Activated CD4-positive, alpha-beta memory T cell treated with anti-CD3 and anti-CD28 coated beads for 36 hours (primary cell): ENCODE measurements at regions not wholly inside any gene's neighbourhood (a gene's known extent, or its start where the extent isn't known, plus 50 kb on each side); places are given as distances from the start of the nearest gene placed in this dataset.

Experiments
- CTCF ChIA-PET: fragments of 350-600 bp; sonication (Branson Sonifier 250); formaldehyde crosslinking; loops from one replicate; lab custom pipeline; 2021; ENCODE audit warnings: antibody characterized with exemption, inconsistent platforms; lab: Charles Lee
- POLR2A ChIA-PET: fragments of 350-600 bp; sonication (Branson Sonifier 250); formaldehyde crosslinking; loops from one replicate; lab custom pipeline; 2021; ENCODE audit warnings: antibody characterized with exemption; lab: Charles Lee
- DNase-seq: peaks from one replicate; pipeline ENCODE4 v3.0.0-alpha.2; 2020
- H3K27ac Mint-ChIP-seq: one replicate; pipeline ENCODE4 v1.8.0; 2021; ENCODE audit warnings: mixed read lengths
- H3K27me3 Mint-ChIP-seq: one replicate; pipeline ENCODE4 v1.8.0; 2021; ENCODE audit warnings: mixed read lengths
- H3K36me3 Mint-ChIP-seq: one replicate; pipeline ENCODE4 v1.8.0; 2021; ENCODE audit warnings: mixed read lengths
- H3K4me1 Mint-ChIP-seq: one replicate; pipeline ENCODE4 v1.8.0; 2021; ENCODE audit warnings: low read depth, mixed read lengths
- H3K4me3 Mint-ChIP-seq: one replicate; pipeline ENCODE4 v1.8.0; 2021; ENCODE audit warnings: mild to moderate bottlenecking, mixed read lengths
- H3K9me3 Mint-ChIP-seq: one replicate; pipeline ENCODE4 v1.8.0; 2021; ENCODE audit warnings: mixed read lengths
- intact Hi-C: fragments of 100-400 bp; cut with micrococcal nuclease; formaldehyde crosslinking; loops from one replicate; pipeline ENCODE4 v1.15.1; 2023

- Mint-ChIP-seq H3K27ac (no peak overlapping the region), H3K36me3 (no peaks in the 10 kb centered on the region)
- intact Hi-C loops = no loop called here
Measured at GRCh38 chr20:9981829-9982228, 53.0 kb upstream of the ANKEF1 start.

GRCh38 chr20:9978397-9979004 lies 56.3 kb upstream of the ANKEF1 start:
- no peak overlapping the region for H3K27ac Mint-ChIP-seq
- ChIA-PET POLR2A (no interaction called here), CTCF (interaction anchor here (0.5 to 5.3 kb wide), 31 partner anchors 9 to 1121 kb away, joined by 3 to 80 read pairs (median 4); partner anchors contain the start of gene SLX4IP)
- peaks cover 2% of the 10 kb centered on the region for H3K27me3 Mint-ChIP-seq
- no peaks in the 10 kb centered on the region for H3K9me3 Mint-ChIP-seq
- no peaks in the 10 kb centered on the region for H3K36me3 Mint-ChIP-seq
- peak; percentile 27 for DNase-seq
- H3K4me1 Mint-ChIP-seq = peaks cover 5% of the 10 kb centered on the region
- H3K4me3 Mint-ChIP-seq = no peak overlapping the region
- intact Hi-C loops = loop anchor here (1.0 to 10.0 kb wide), 7 partner anchors 112 to 1566 kb away; no protein-coding TSS in a partner anchor

More at GRCh38 chr20:9981829-9982228, 53.0 kb upstream of the ANKEF1 start:
- no peaks in the 10 kb centered on the region for H3K27me3 Mint-ChIP-seq
- ChIA-PET CTCF (interaction anchor here (6.6 kb wide), 1 partner anchor 109 kb away, joined by 45 read pairs; no protein-coding TSS in a partner anchor), POLR2A (no interaction called here)
- H3K4me3 Mint-ChIP-seq = no peak overlapping the region
- H3K4me1 Mint-ChIP-seq = peaks cover 5% of the 10 kb centered on the region
- DNase-seq = no peak
- H3K9me3 Mint-ChIP-seq = no peaks in the 10 kb centered on the region

- DNase-seq = no peak
- CTCF ChIA-PET = interaction anchor here (0.5 to 5.3 kb wide), 26 partner anchors 8 to 1120 kb away, joined by 3 to 80 read pairs (median 4); partner anchors contain the start of gene SLX4IP
- H3K36me3 Mint-ChIP-seq = no peaks in the 10 kb centered on the region
- no peaks in the 10 kb centered on the region for H3K9me3 Mint-ChIP-seq
- peaks cover 2% of the 10 kb centered on the region for H3K27me3 Mint-ChIP-seq
- no peak overlapping the region for H3K27ac Mint-ChIP-seq
- POLR2A ChIA-PET = no interaction called here
- intact Hi-C loops = loop anchor here (1.0 to 10.0 kb wide), 7 partner anchors 113 to 1567 kb away; no protein-coding TSS in a partner anchor
- no peak overlapping the region for H3K4me3 Mint-ChIP-seq
- H3K4me1 Mint-ChIP-seq = peaks cover 5% of the 10 kb centered on the region
Measured at GRCh38 chr20:9977629-9978028, 57.2 kb upstream of the ANKEF1 start.

- POLR2A ChIA-PET = no interaction called here
- Mint-ChIP-seq H3K4me1 (peaks cover 5% of the 10 kb centered on the region), H3K9me3 (no peaks in the 10 kb centered on the region), H3K27ac (no peak overlapping the region), H3K36me3 (no peaks in the 10 kb centered on the region), H3K27me3 (peaks cover 4% of the 10 kb centered on the region), H3K4me3 (no peak overlapping the region)
- no peak for DNase-seq
- intact Hi-C loops = loop anchor here (10.0 kb wide), 1 partner anchor 1570 kb away; no protein-coding TSS in a partner anchor
- CTCF ChIA-PET = interaction anchor here (1.0 to 1.1 kb wide), 2 partner anchors 116 to 452 kb away, joined by 3 to 4 read pairs; no protein-coding TSS in a partner anchor
Measured at GRCh38 chr20:9974324-9974723, 60.5 kb upstream of the ANKEF1 start.

- intact Hi-C loops = loop anchor here (10.0 kb wide), 1 partner anchor 1573 kb away; no protein-coding TSS in a partner anchor
- H3K4me1 Mint-ChIP-seq = no peaks in the 10 kb centered on the region
- peaks cover 4% of the 10 kb centered on the region for H3K27me3 Mint-ChIP-seq
- no peaks in the 10 kb centered on the region for H3K36me3 Mint-ChIP-seq
- H3K4me3 Mint-ChIP-seq = no peak overlapping the region
- ChIA-PET POLR2A (no interaction called here), CTCF (interaction anchor here (0.9 to 1.2 kb wide), 2 partner anchors 10 to 118 kb away, joined by 3 read pairs; no protein-coding TSS in a partner anchor)
- no peaks in the 10 kb centered on the region for H3K9me3 Mint-ChIP-seq
- H3K27ac Mint-ChIP-seq = no peak overlapping the region
- no peak for DNase-seq
Measured at GRCh38 chr20:9971746-9972145, 63.0 kb upstream of the ANKEF1 start.

GRCh38 chr20:9969626-9970025 lies 65.2 kb upstream of the ANKEF1 start:
- ChIA-PET POLR2A (no interaction called here), CTCF (interaction anchor here (0.8 to 1.1 kb wide), 2 partner anchors 9 to 121 kb away, joined by 3 read pairs; no protein-coding TSS in a partner anchor)
- DNase-seq = no peak
- intact Hi-C loops = loop anchor here (10.0 kb wide), 1 partner anchor 1575 kb away; no protein-coding TSS in a partner anchor
- Mint-ChIP-seq H3K9me3 (no peaks in the 10 kb centered on the region), H3K4me1 (no peaks in the 10 kb centered on the region), H3K4me3 (no peak overlapping the region), H3K36me3 (no peaks in the 10 kb centered on the region), H3K27ac (no peak overlapping the region), H3K27me3 (peaks cover 8% of the 10 kb centered on the region)

GRCh38 chr20:9968015-9968414 lies 66.8 kb upstream of the ANKEF1 start:
- peaks cover 8% of the 10 kb centered on the region for H3K27me3 Mint-ChIP-seq
- DNase-seq = no peak
- H3K4me3 Mint-ChIP-seq = no peak overlapping the region
- POLR2A ChIA-PET = no interaction called here
- H3K36me3 Mint-ChIP-seq = no peaks in the 10 kb centered on the region
- H3K9me3 Mint-ChIP-seq = no peaks in the 10 kb centered on the region
- no peak overlapping the region for H3K27ac Mint-ChIP-seq
- intact Hi-C loops = no loop called here
- H3K4me1 Mint-ChIP-seq = no peaks in the 10 kb centered on the region
- CTCF ChIA-PET = interaction anchor here (1.7 kb wide), 1 partner anchor 10 kb away, joined by 9 read pairs; no protein-coding TSS in a partner anchor

GRCh38 chr20:9966966-9967365 lies 67.8 kb upstream of the ANKEF1 start:
- ChIA-PET CTCF (no interaction called here), POLR2A (no interaction called here)
- Mint-ChIP-seq H3K27ac (no peak overlapping the region), H3K9me3 (no peaks in the 10 kb centered on the region), H3K36me3 (no peaks in the 10 kb centered on the region), H3K4me3 (no peak overlapping the region), H3K27me3 (peaks cover 8% of the 10 kb centered on the region), H3K4me1 (no peaks in the 10 kb centered on the region)
- intact Hi-C loops = no loop called here
- no peak for DNase-seq

- CTCF ChIA-PET = no interaction called here
- intact Hi-C loops = no loop called here
- no peaks in the 10 kb centered on the region for H3K4me1 Mint-ChIP-seq
- H3K36me3 Mint-ChIP-seq = no peaks in the 10 kb centered on the region
- H3K27me3 Mint-ChIP-seq = peaks cover 10% of the 10 kb centered on the region
- POLR2A ChIA-PET = no interaction called here
- H3K4me3 Mint-ChIP-seq = no peak overlapping the region
- no peaks in the 10 kb centered on the region for H3K9me3 Mint-ChIP-seq
- H3K27ac Mint-ChIP-seq = no peak overlapping the region
- no peak for DNase-seq
Measured at GRCh38 chr20:9963029-9963428, 71.8 kb upstream of the ANKEF1 start.

GRCh38 chr20:9958693-9959092 lies 76.1 kb upstream of the ANKEF1 start:
- Mint-ChIP-seq H3K27ac (no peak overlapping the region), H3K9me3 (no peaks in the 10 kb centered on the region), H3K4me3 (no peak overlapping the region), H3K4me1 (no peaks in the 10 kb centered on the region), H3K36me3 (no peaks in the 10 kb centered on the region), H3K27me3 (peaks cover 7% of the 10 kb centered on the region)
- CTCF ChIA-PET = no interaction called here
- intact Hi-C loops = no loop called here
- no peak for DNase-seq
- POLR2A ChIA-PET = no interaction called here

- Mint-ChIP-seq H3K27ac (no peak overlapping the region), H3K4me3 (no peak overlapping the region), H3K9me3 (no peaks in the 10 kb centered on the region), H3K4me1 (no peaks in the 10 kb centered on the region), H3K27me3 (peaks cover 4% of the 10 kb centered on the region), H3K36me3 (no peaks in the 10 kb centered on the region)
- no peak for DNase-seq
- intact Hi-C loops = no loop called here
- ChIA-PET CTCF (no interaction called here), POLR2A (no interaction called here)
Measured at GRCh38 chr20:9955646-9956045, 79.1 kb upstream of the ANKEF1 start.

GRCh38 chr20:9949563-9949962 lies 85.2 kb upstream of the ANKEF1 start:
- CTCF ChIA-PET = no interaction called here
- POLR2A ChIA-PET = no interaction called here
- peaks cover 6% of the 10 kb centered on the region for H3K27me3 Mint-ChIP-seq
- H3K4me3 Mint-ChIP-seq = no peak overlapping the region
- H3K4me1 Mint-ChIP-seq = no peaks in the 10 kb centered on the region
- no peak overlapping the region for H3K27ac Mint-ChIP-seq
- no peaks in the 10 kb centered on the region for H3K9me3 Mint-ChIP-seq
- no peaks in the 10 kb centered on the region for H3K36me3 Mint-ChIP-seq
- DNase-seq = no peak
- intact Hi-C loops = no loop called here
